ENCODE measurements at regions not wholly inside any gene's neighbourhood (a gene's known extent, or its start where the extent isn't known, plus 50 kb on each side); places are given as distances from the start of the nearest gene placed in this dataset.

DNA sequence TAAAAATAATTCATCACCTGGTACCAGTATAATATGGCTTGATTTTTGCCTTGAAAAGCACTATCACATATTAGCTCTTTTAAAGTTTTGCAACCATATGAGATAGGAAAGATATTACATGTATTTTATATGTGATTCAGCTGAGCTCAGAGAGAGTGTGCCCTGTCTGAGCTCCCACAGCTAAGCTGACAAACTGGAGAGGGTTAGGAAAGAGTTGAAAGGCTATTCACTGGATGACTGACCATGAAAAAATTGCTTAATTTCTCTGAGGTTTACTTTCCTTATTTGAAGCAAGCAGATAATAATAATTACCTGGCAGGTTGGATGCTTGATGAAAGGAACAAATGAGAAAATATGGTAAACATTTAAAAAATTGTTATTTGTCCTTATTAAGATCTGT lies 97.4 kb upstream of the CCDC80 start:
- no peak for DNase-seq
- Histone ChIP-seq H3K9me3 (no peaks in the 10 kb centered on the region), H3K27me3 (no peaks in the 10 kb centered on the region), H3K36me3 (no peaks in the 10 kb centered on the region), H3K4me3 (no peak overlapping the region), H3K4me1 (peaks cover 0 to 31% (median 0%) of the 10 kb centered on the region in 3 donors), H3K27ac (no peak overlapping the region)
- intact Hi-C loops (cut with DNase I), result loop anchor here (10.0 kb wide), 1 partner anchor 246 kb away; no protein-coding TSS in a partner anchor
- no peak for TF ChIP-seq CTCF (IDR thresholded peaks at IDR 0.05)

- DNase-seq, result no peak
Measured at GRCh38 chr3:112736805-112737566, 96.0 kb upstream of the CCDC80 start.

DNA sequence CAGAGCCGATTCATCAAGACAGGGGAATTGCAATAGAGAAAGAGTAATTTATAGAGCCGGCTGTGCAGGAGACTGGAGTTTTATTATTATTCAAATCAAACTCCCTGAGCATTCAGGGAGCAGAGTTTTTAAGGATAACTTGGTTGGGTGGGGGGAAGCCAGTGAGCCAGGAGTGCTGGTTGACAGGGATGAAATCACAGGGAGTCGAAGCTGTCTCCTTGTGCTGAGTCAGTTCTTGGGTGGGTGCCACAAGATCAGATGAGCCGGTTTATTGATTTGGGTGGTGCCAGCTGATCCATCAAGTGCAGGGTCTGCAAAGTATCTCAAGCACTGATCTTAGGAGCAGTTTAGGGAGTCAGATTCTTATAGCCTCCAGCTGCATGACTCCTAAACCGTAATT lies 95.4 kb upstream of the CCDC80 start:
- intact Hi-C loops (cut with DNase I), result loop anchor here (10.0 kb wide), 1 partner anchor 248 kb away; no protein-coding TSS in a partner anchor
- Histone ChIP-seq H3K27ac (no peak overlapping the region), H3K36me3 (no peaks in the 10 kb centered on the region), H3K27me3 (no peaks in the 10 kb centered on the region), H3K9me3 (no peaks in the 10 kb centered on the region), H3K4me1 (peaks cover 0 to 37% (median 5%) of the 10 kb centered on the region in 3 donors), H3K4me3 (no peak overlapping the region)
- no peak for TF ChIP-seq POLR2A (IDR thresholded peaks at IDR 0.05)
- 77 to 81% methylated on average over 5 of the region's 5 CpGs for WGBS, 2 donors
- DNase-seq, result no peak

More at GRCh38 chr3:112736805-112737566, 96.0 kb upstream of the CCDC80 start:
- Histone ChIP-seq H3K9me3 (no peaks in the 10 kb centered on the region), H3K4me3 (no peak overlapping the region), H3K27ac (no peak overlapping the region), H3K27me3 (no peaks in the 10 kb centered on the region), H3K4me1 (peaks cover 0 to 31% (median 0%) of the 10 kb centered on the region in 3 donors), H3K36me3 (no peaks in the 10 kb centered on the region)
- 85 to 87% methylated on average over 10 of the region's 10 CpGs for WGBS, 2 donors
- TF ChIP-seq CTCF (IDR thresholded peaks at IDR 0.05) (no peak), POLR2A (IDR thresholded peaks at IDR 0.05) (no peak)
- intact Hi-C loops (cut with DNase I), result loop anchor here (10.0 kb wide), 1 partner anchor 248 kb away; no protein-coding TSS in a partner anchor

DNA sequence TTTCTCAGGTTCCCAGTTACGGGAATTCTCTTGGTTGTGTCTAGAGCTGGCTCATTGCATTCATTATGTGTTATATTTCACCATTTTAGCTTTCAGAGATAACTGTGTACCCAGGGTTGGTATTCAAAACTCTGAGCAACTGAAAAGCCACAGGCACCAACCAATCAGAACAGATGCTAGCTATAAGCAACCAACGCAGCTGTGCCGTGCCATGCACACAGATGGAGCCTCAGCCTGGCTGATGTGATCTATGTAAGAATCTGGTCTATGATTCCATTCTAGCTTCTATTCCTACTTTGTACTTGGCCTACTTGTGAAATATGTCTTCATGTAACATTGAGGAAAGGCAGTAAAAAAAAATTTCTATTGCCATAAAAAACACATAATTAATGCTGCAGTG lies 95.0 kb upstream of the CCDC80 start:
- TF ChIP-seq POLR2A (IDR thresholded peaks at IDR 0.05) (no peak), CTCF (IDR thresholded peaks at IDR 0.05) (no peak)
- H3K4me3 ChIP-seq, result no peak overlapping the region
- no peak overlapping the region for H3K27ac ChIP-seq
- intact Hi-C loops (cut with DNase I), result loop anchor here (10.0 kb wide), 1 partner anchor 249 kb away; no protein-coding TSS in a partner anchor
- no peaks in the 10 kb centered on the region for H3K27me3 ChIP-seq
- DNase-seq, result no peak
- H3K9me3 ChIP-seq, result no peaks in the 10 kb centered on the region
- WGBS, 2 donors, result 80 to 83% methylated on average over 1 to 3 of the region's 3 CpGs
- no peaks in the 10 kb centered on the region for H3K36me3 ChIP-seq
- H3K4me1 ChIP-seq, result peaks cover 0 to 42% (median 5%) of the 10 kb centered on the region in 3 donors

DNA sequence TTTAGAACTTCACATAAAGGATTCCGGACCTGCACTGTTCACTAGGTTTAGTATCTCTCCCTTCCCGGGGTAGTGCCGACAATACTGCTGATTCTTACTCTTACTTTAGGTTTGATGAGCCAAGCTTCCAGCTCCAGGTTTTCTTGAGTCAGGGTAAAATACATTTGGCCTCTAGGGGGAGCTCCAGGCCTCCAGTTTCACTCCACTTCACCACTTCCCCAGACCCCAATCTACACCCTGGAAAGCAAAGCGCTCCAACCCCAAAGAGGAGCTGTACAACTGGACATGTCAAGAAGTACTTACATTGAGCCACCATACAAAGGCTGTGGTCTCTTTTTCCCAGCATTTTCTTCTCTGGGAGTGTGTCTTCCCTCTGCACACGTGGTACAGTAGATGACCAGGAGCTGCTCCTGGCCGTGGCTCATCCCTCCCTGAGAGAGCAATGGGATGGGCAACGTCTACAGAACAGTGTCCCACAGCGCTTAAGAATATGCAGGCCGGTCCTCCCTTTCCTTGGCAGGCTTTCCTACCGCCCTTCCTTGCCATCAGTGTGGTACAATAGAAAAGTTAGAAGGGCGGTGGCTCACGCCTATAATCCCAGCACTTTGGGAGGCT lies 93.9 kb upstream of the CCDC80 start:
- H3K4me3 ChIP-seq, result no peak overlapping the region
- H3K36me3 ChIP-seq, result no peaks in the 10 kb centered on the region
- H3K4me1 ChIP-seq, result peaks cover 0 to 45% (median 5%) of the 10 kb centered on the region in 3 donors
- no peak for DNase-seq
- TF ChIP-seq CTCF (IDR thresholded peaks at IDR 0.05), result peak; percentile 68 to 83 (median 75)
- no peak for TF ChIP-seq POLR2A (IDR thresholded peaks at IDR 0.05)
- H3K27me3 ChIP-seq, result no peaks in the 10 kb centered on the region
- intact Hi-C loops (cut with DNase I), result loop anchor here (10.0 kb wide), 1 partner anchor 250 kb away; no protein-coding TSS in a partner anchor
- H3K27ac ChIP-seq, result no peak overlapping the region
- WGBS, 2 donors, result 32 to 63% methylated on average over 3 to 12 of the region's 12 CpGs
- no peaks in the 10 kb centered on the region for H3K9me3 ChIP-seq

All from esophagus squamous epithelium (tissue), 5 donors.